ENCODE measurements at regions not wholly inside any gene's neighbourhood (a gene's known extent, or its start where the extent isn't known, plus 50 kb on each side); places are given as distances from the start of the nearest gene placed in this dataset.

GRCh38 chr4:53914313-53915016, 149.9 kb downstream of the CHIC2 start:
- ChIA-PET CTCF (interaction anchor here (1.2 to 2.1 kb wide), 2 partner anchors 14 to 319 kb away, joined by 3 to 16 read pairs; no protein-coding TSS in a partner anchor), POLR2A (no interaction called here)
- Mint-ChIP-seq H3K4me3 (no peak overlapping the region), H3K36me3 (ENCODE audit: low read depth) (no peaks in the 10 kb centered on the region), H3K27ac (no peak overlapping the region), H3K27me3 (peaks cover 10% of the 10 kb centered on the region), H3K4me1 (no peaks in the 10 kb centered on the region), H3K9me3 (no peaks in the 10 kb centered on the region)
- no peak for DNase-seq

- Mint-ChIP-seq H3K9me3 (no peaks in the 10 kb centered on the region), H3K4me1 (no peaks in the 10 kb centered on the region), H3K27me3 (peaks cover 12% of the 10 kb centered on the region), H3K27ac (no peak overlapping the region), H3K36me3 (ENCODE audit: low read depth) (no peaks in the 10 kb centered on the region), H3K4me3 (no peak overlapping the region)
- no peak for DNase-seq
- CTCF ChIA-PET: interaction anchor here (2.1 kb wide), 1 partner anchor 320 kb away, joined by 16 read pairs; no protein-coding TSS in a partner anchor
- POLR2A ChIA-PET: no interaction called here
These were observed 150.6 kb downstream of the CHIC2 start for GRCh38 chr4:53913771-53914170.

GRCh38 chr4:53912766-53913497, 151.5 kb downstream of the CHIC2 start:
- DNase-seq: no peak
- Mint-ChIP-seq H3K9me3 (no peaks in the 10 kb centered on the region), H3K4me3 (no peak overlapping the region), H3K27ac (no peak overlapping the region), H3K36me3 (ENCODE audit: low read depth) (no peaks in the 10 kb centered on the region), H3K27me3 (peaks cover 15% of the 10 kb centered on the region), H3K4me1 (peaks cover 6% of the 10 kb centered on the region)
- POLR2A ChIA-PET: no interaction called here
- CTCF ChIA-PET: no interaction called here

GRCh38 chr4:53908661-53909078, 155.7 kb downstream of the CHIC2 start:
- DNase-seq: peak; percentile 33
- H3K27ac Mint-ChIP-seq: no peak overlapping the region

GRCh38 chr4:53907772-53908171, 156.6 kb downstream of the CHIC2 start:
- peaks cover 41% of the 10 kb centered on the region for H3K27me3 Mint-ChIP-seq
- CTCF ChIA-PET: interaction anchor here (0.7 to 3.2 kb wide), 3 partner anchors 13 to 325 kb away, joined by 3 to 23 read pairs (median 5); no protein-coding TSS in a partner anchor

More at GRCh38 chr4:53908661-53909078, 155.7 kb downstream of the CHIC2 start:
- Mint-ChIP-seq H3K4me1 (peaks cover 9% of the 10 kb centered on the region), H3K27me3 (peaks cover 38% of the 10 kb centered on the region), H3K4me3 (no peak overlapping the region), H3K36me3 (ENCODE audit: low read depth) (no peaks in the 10 kb centered on the region), H3K9me3 (no peaks in the 10 kb centered on the region)
- ChIA-PET CTCF (interaction anchor here (0.6 to 3.2 kb wide), 5 partner anchors 12 to 324 kb away, joined by 3 to 23 read pairs (median 4); no protein-coding TSS in a partner anchor), POLR2A (no interaction called here)

GRCh38 chr4:53906606-53907190, 157.7 kb downstream of the CHIC2 start:
- POLR2A ChIA-PET: no interaction called here
- Mint-ChIP-seq H3K27ac (no peak overlapping the region), H3K4me3 (no peak overlapping the region)

More at GRCh38 chr4:53907772-53908171, 156.6 kb downstream of the CHIC2 start:
- H3K9me3 Mint-ChIP-seq: no peaks in the 10 kb centered on the region
- no peak for DNase-seq
- POLR2A ChIA-PET: no interaction called here
- H3K36me3 Mint-ChIP-seq (ENCODE audit: low read depth): no peaks in the 10 kb centered on the region
- H3K4me1 Mint-ChIP-seq: peaks cover 9% of the 10 kb centered on the region
- no peak overlapping the region for H3K4me3 Mint-ChIP-seq
- no peak overlapping the region for H3K27ac Mint-ChIP-seq

GRCh38 chr4:53905941-53906377, 158.4 kb downstream of the CHIC2 start:
- peaks cover 39% of the 10 kb centered on the region for H3K27me3 Mint-ChIP-seq
- POLR2A ChIA-PET: no interaction called here
- no peaks in the 10 kb centered on the region for H3K36me3 Mint-ChIP-seq (ENCODE audit: low read depth)
- CTCF ChIA-PET: no interaction called here
- peaks cover 9% of the 10 kb centered on the region for H3K4me1 Mint-ChIP-seq
- no peak overlapping the region for H3K27ac Mint-ChIP-seq
- peak; percentile 12 for DNase-seq
- no peaks in the 10 kb centered on the region for H3K9me3 Mint-ChIP-seq
- H3K4me3 Mint-ChIP-seq: peak overlapping the region; percentile 58

More at GRCh38 chr4:53906606-53907190, 157.7 kb downstream of the CHIC2 start:
- DNase-seq: no peak
- peaks cover 39% of the 10 kb centered on the region for H3K27me3 Mint-ChIP-seq
- peaks cover 9% of the 10 kb centered on the region for H3K4me1 Mint-ChIP-seq
- CTCF ChIA-PET: no interaction called here
- no peaks in the 10 kb centered on the region for H3K9me3 Mint-ChIP-seq
- H3K36me3 Mint-ChIP-seq (ENCODE audit: low read depth): no peaks in the 10 kb centered on the region

- CTCF ChIA-PET: no interaction called here
- peaks cover 39% of the 10 kb centered on the region for H3K27me3 Mint-ChIP-seq
These were observed 159.0 kb downstream of the CHIC2 start for GRCh38 chr4:53905276-53905940.

GRCh38 chr4:53902786-53903185, 161.6 kb downstream of the CHIC2 start:
- H3K9me3 Mint-ChIP-seq: no peaks in the 10 kb centered on the region
- H3K27me3 Mint-ChIP-seq: peaks cover 32% of the 10 kb centered on the region
- no peaks in the 10 kb centered on the region for H3K36me3 Mint-ChIP-seq (ENCODE audit: low read depth)
- H3K4me3 Mint-ChIP-seq: no peak overlapping the region
- POLR2A ChIA-PET: no interaction called here
- H3K27ac Mint-ChIP-seq: no peak overlapping the region
- H3K4me1 Mint-ChIP-seq: peaks cover 2% of the 10 kb centered on the region
- CTCF ChIA-PET: no interaction called here
- no peak for DNase-seq

More at GRCh38 chr4:53905276-53905940, 159.0 kb downstream of the CHIC2 start:
- no peak overlapping the region for H3K4me3 Mint-ChIP-seq
- no peak for DNase-seq
- H3K4me1 Mint-ChIP-seq: peaks cover 9% of the 10 kb centered on the region
- no peak overlapping the region for H3K27ac Mint-ChIP-seq
- H3K36me3 Mint-ChIP-seq (ENCODE audit: low read depth): no peaks in the 10 kb centered on the region
- POLR2A ChIA-PET: no interaction called here
- H3K9me3 Mint-ChIP-seq: no peaks in the 10 kb centered on the region

GRCh38 chr4:53900271-53900649, 164.1 kb downstream of the CHIC2 start:
- Mint-ChIP-seq H3K4me3 (no peak overlapping the region), H3K36me3 (ENCODE audit: low read depth) (no peaks in the 10 kb centered on the region), H3K9me3 (no peaks in the 10 kb centered on the region), H3K4me1 (no peaks in the 10 kb centered on the region), H3K27me3 (peaks cover 16% of the 10 kb centered on the region), H3K27ac (no peak overlapping the region)
- POLR2A ChIA-PET: no interaction called here
- CTCF ChIA-PET: no interaction called here
- DNase-seq: no peak

GRCh38 chr4:53899586-53900270, 164.7 kb downstream of the CHIC2 start:
- Mint-ChIP-seq H3K4me3 (no peak overlapping the region), H3K27me3 (peaks cover 20% of the 10 kb centered on the region), H3K4me1 (no peaks in the 10 kb centered on the region), H3K27ac (no peak overlapping the region), H3K9me3 (no peaks in the 10 kb centered on the region), H3K36me3 (ENCODE audit: low read depth) (no peaks in the 10 kb centered on the region)
- ChIA-PET CTCF (no interaction called here), POLR2A (no interaction called here)
- no peak for DNase-seq

GRCh38 chr4:53895137-53895536, 169.3 kb downstream of the CHIC2 start:
- Mint-ChIP-seq H3K4me3 (no peak overlapping the region), H3K27me3 (peaks cover 5% of the 10 kb centered on the region), H3K27ac (no peak overlapping the region), H3K36me3 (ENCODE audit: low read depth) (no peaks in the 10 kb centered on the region), H3K4me1 (no peaks in the 10 kb centered on the region), H3K9me3 (no peaks in the 10 kb centered on the region)
- ChIA-PET CTCF (no interaction called here), POLR2A (no interaction called here)
- no peak for DNase-seq
